ENCODE measurements at regions not wholly inside any gene's neighbourhood (a gene's known extent, or its start where the extent isn't known, plus 50 kb on each side); places are given as distances from the start of the nearest gene placed in this dataset.
"Not testable (repeated sequence)": the region's sequence is repeated elsewhere in the genome, so short reads cannot be mapped to it uniquely, and the experiment has no call there.

GRCh38 chrX:128992107-128992971, 531.0 kb downstream of the SMARCA1 start:
- in situ Hi-C loops (cut with MboI; ENCODE audit: low pct_unique_long_range_greater_than_20kb in 2 of 9, low sequenced_read_pairs in 9 of 9, unreplicated experiment in 9 of 9), result no loop called here

GRCh38 chrX:128975745-128976144, 547.5 kb downstream of the SMARCA1 start:
- in situ Hi-C loops (cut with MboI; ENCODE audit: low pct_unique_long_range_greater_than_20kb in 2 of 9, low sequenced_read_pairs in 9 of 9, unreplicated experiment in 9 of 9), result no loop called here
- WGBS, 10 experiments, result 8% methylated on average over 2 of the region's 6 CpGs; no CpG with 5 or more reads in 9 of the 10 experiments
- ATAC-seq (replicated peaks in 6 of 8), result peak; percentile 42 to 80 (median 66)
- no peak overlapping the region for H3K27ac ChIP-seq
- H3K4me3 ChIP-seq, result no peak overlapping the region
- no peaks in the 10 kb centered on the region for H3K4me1 ChIP-seq (replicated peaks in 1 of 2)

More at GRCh38 chrX:128992107-128992971, 531.0 kb downstream of the SMARCA1 start:
- Histone ChIP-seq H3K4me3 (no peak overlapping the region), H3K4me1 (replicated peaks in 1 of 2) (no peaks in the 10 kb centered on the region), H3K27ac (no peak overlapping the region)
- WGBS, 10 experiments, result 0 to 75% (median 38%) methylated on average over 1 to 2 of the region's 4 CpGs; no CpG with 5 or more reads in 6 of the 10 experiments
- no peak for ATAC-seq (replicated peaks in 6 of 8)

GRCh38 chrX:128973033-128973432, 550.3 kb downstream of the SMARCA1 start:
- Histone ChIP-seq H3K4me3 (no peak overlapping the region), H3K4me1 (replicated peaks in 1 of 2) (no peaks in the 10 kb centered on the region), H3K27ac (no peak overlapping the region)
- in situ Hi-C loops (cut with MboI; ENCODE audit: low pct_unique_long_range_greater_than_20kb in 2 of 9, low sequenced_read_pairs in 9 of 9, unreplicated experiment in 9 of 9), result no loop called here
- 30 to 87% (median 35%) methylated on average over 2 to 3 of the region's 3 CpGs; no CpG with 5 or more reads in 7 of the 10 experiments for WGBS, 10 experiments
- no peak for ATAC-seq (replicated peaks in 6 of 8)

GRCh38 chrX:128961290-128961689, 562.0 kb downstream of the SMARCA1 start:
- WGBS, 10 experiments, result 0 to 100% (median 45%) methylated on average over 1 of the region's 1 CpG; no CpG with 5 or more reads in 4 of the 10 experiments
- no peak for ATAC-seq (replicated peaks in 6 of 8)
- H3K4me3 ChIP-seq, result no peak overlapping the region
- H3K4me1 ChIP-seq (replicated peaks in 1 of 2), result no peaks in the 10 kb centered on the region
- in situ Hi-C loops (cut with MboI; ENCODE audit: low pct_unique_long_range_greater_than_20kb in 2 of 9, low sequenced_read_pairs in 9 of 9, unreplicated experiment in 9 of 9), result no loop called here
- no peak overlapping the region for H3K27ac ChIP-seq

- WGBS, 10 experiments, result 40 to 100% methylated on average over 1 of the region's 1 CpG; no CpG with 5 or more reads in 8 of the 10 experiments
- H3K27ac ChIP-seq; H3K4me3 ChIP-seq; H3K4me1 ChIP-seq (replicated peaks in 1 of 2); in situ Hi-C loops (cut with MboI; ENCODE audit: low pct_unique_long_range_greater_than_20kb in 2 of 9, low sequenced_read_pairs in 9 of 9, unreplicated experiment in 9 of 9); ATAC-seq (replicated peaks in 6 of 8): not testable (repeated sequence)
Measured at GRCh38 chrX:128954697-128955096, 568.6 kb downstream of the SMARCA1 start.

GRCh38 chrX:128931071-128931470, 592.2 kb downstream of the SMARCA1 start:
- in situ Hi-C loops (cut with MboI; ENCODE audit: low pct_unique_long_range_greater_than_20kb in 2 of 9, low sequenced_read_pairs in 9 of 9, unreplicated experiment in 9 of 9), result no loop called here
- H3K4me1 ChIP-seq (replicated peaks in 1 of 2), result no peaks in the 10 kb centered on the region
- no peak overlapping the region for H3K27ac ChIP-seq
- WGBS, 10 experiments, result 17% methylated on average over 1 of the region's 1 CpG; no CpG with 5 or more reads in 9 of the 10 experiments
- no peak for ATAC-seq (replicated peaks in 6 of 8)
- H3K4me3 ChIP-seq, result no peak overlapping the region

- no peak for ATAC-seq (replicated peaks in 6 of 8)
- Histone ChIP-seq H3K27ac (no peak overlapping the region), H3K4me3 (no peak overlapping the region), H3K4me1 (replicated peaks in 1 of 2) (no peaks in the 10 kb centered on the region)
- 0 to 93% (median 48%) methylated on average over 1 to 4 of the region's 4 CpGs; no CpG with 5 or more reads in 4 of the 10 experiments for WGBS, 10 experiments
- in situ Hi-C loops (cut with MboI; ENCODE audit: low pct_unique_long_range_greater_than_20kb in 2 of 9, low sequenced_read_pairs in 9 of 9, unreplicated experiment in 9 of 9), result no loop called here
Measured at GRCh38 chrX:128929271-128930057, 593.8 kb downstream of the SMARCA1 start.

- H3K4me3 ChIP-seq, result no peak overlapping the region
- no peak overlapping the region for H3K27ac ChIP-seq
- ATAC-seq (replicated peaks in 6 of 8), result no peak
- in situ Hi-C loops (cut with MboI; ENCODE audit: low pct_unique_long_range_greater_than_20kb in 2 of 9, low sequenced_read_pairs in 9 of 9, unreplicated experiment in 9 of 9), result no loop called here
- no peaks in the 10 kb centered on the region for H3K4me1 ChIP-seq (replicated peaks in 1 of 2)
- 17 to 75% (median 50%) methylated on average over 1 to 3 of the region's 3 CpGs; no CpG with 5 or more reads in 5 of the 10 experiments for WGBS, 10 experiments
Measured at GRCh38 chrX:128928636-128929035, 594.7 kb downstream of the SMARCA1 start.

- Histone ChIP-seq H3K4me1 (replicated peaks in 1 of 2) (no peaks in the 10 kb centered on the region), H3K4me3 (no peak overlapping the region), H3K27ac (no peak overlapping the region)
- in situ Hi-C loops (cut with MboI; ENCODE audit: low pct_unique_long_range_greater_than_20kb in 2 of 9, low sequenced_read_pairs in 9 of 9, unreplicated experiment in 9 of 9), result no loop called here
- no peak for ATAC-seq (replicated peaks in 6 of 8)
- WGBS, 10 experiments, result 0 to 100% (median 69%) methylated on average over 1 to 2 of the region's 2 CpGs; no CpG with 5 or more reads in 5 of the 10 experiments
Measured at GRCh38 chrX:128927363-128927762, 595.9 kb downstream of the SMARCA1 start.

GRCh38 chrX:128906753-128907152, 616.5 kb downstream of the SMARCA1 start:
- no peak overlapping the region for H3K4me3 ChIP-seq
- H3K27ac ChIP-seq, result no peak overlapping the region
- in situ Hi-C loops (cut with MboI; ENCODE audit: low pct_unique_long_range_greater_than_20kb in 2 of 9, low sequenced_read_pairs in 9 of 9, unreplicated experiment in 9 of 9), result no loop called here
- WGBS, 10 experiments, result 0 to 68% (median 30%) methylated on average over 1 to 5 of the region's 5 CpGs; no CpG with 5 or more reads in 6 of the 10 experiments
- H3K4me1 ChIP-seq (replicated peaks in 1 of 2), result no peaks in the 10 kb centered on the region
- ATAC-seq (replicated peaks in 6 of 8), result no peak

GRCh38 chrX:128901018-128901417, 622.3 kb downstream of the SMARCA1 start:
- in situ Hi-C loops (cut with MboI; ENCODE audit: low pct_unique_long_range_greater_than_20kb in 2 of 9, low sequenced_read_pairs in 9 of 9, unreplicated experiment in 9 of 9), result no loop called here
- no peaks in the 10 kb centered on the region for H3K4me1 ChIP-seq (replicated peaks in 1 of 2)
- no peak overlapping the region for H3K4me3 ChIP-seq
- H3K27ac ChIP-seq, result no peak overlapping the region
- ATAC-seq (replicated peaks in 6 of 8), result no peak
- WGBS, 10 experiments, result 64 to 87% (median 70%) methylated on average over 2 of the region's 2 CpGs; no CpG with 5 or more reads in 7 of the 10 experiments

- Histone ChIP-seq H3K27ac (no peak overlapping the region), H3K4me3 (no peak overlapping the region), H3K4me1 (replicated peaks in 1 of 2) (no peaks in the 10 kb centered on the region)
- in situ Hi-C loops (cut with MboI; ENCODE audit: low pct_unique_long_range_greater_than_20kb in 2 of 9, low sequenced_read_pairs in 9 of 9, unreplicated experiment in 9 of 9), result no loop called here
- ATAC-seq (replicated peaks in 6 of 8), result peak in 3 of 8 experiments; percentile 59 to 75 (median 74)
- whole genome bisulfite sequencing, 10 experiments, result 16 to 53% (median 34%) methylated on average over 2 to 3 of the region's 3 CpGs; no CpG with 5 or more reads in 7 of the 10 experiments
Measured at GRCh38 chrX:128897621-128898020, 625.7 kb downstream of the SMARCA1 start.

- ATAC-seq (replicated peaks in 6 of 8), result no peak
- Histone ChIP-seq H3K4me1 (replicated peaks in 1 of 2) (no peaks in the 10 kb centered on the region), H3K4me3 (no peak overlapping the region), H3K27ac (no peak overlapping the region)
- WGBS, 10 experiments, result 26 to 98% (median 68%) methylated on average over 1 to 7 of the region's 7 CpGs; no CpG with 5 or more reads in 1 of the 10 experiments
- in situ Hi-C loops (cut with MboI; ENCODE audit: low pct_unique_long_range_greater_than_20kb in 2 of 9, low sequenced_read_pairs in 9 of 9, unreplicated experiment in 9 of 9), result no loop called here
Measured at GRCh38 chrX:128891554-128891953, 631.7 kb downstream of the SMARCA1 start.

Measured in motor neuron (in vitro differentiated cells).